K562 (cell line): ENCODE measurements at regions not wholly inside any gene's neighbourhood (a gene's known extent, or its start where the extent isn't known, plus 50 kb on each side); places are given as distances from the start of the nearest gene placed in this dataset.

Experiments
- ATAC-seq: fragments of 200-7000 bp; cut with Tn5 transposase; 3 replicates; pipeline ENCODE4 v1.9.1; 2020; ENCODE audit warnings: moderate library complexity
- BruUV-seq: library from RNA; stranded (reverse); fragments of 400-500 nt; replicated peaks from 2 replicates; lab custom pipeline; 2021; lab: Mats Ljungman, UMichigan
- CTCF ChIA-PET: fragments of 300-600 bp; formaldehyde crosslinking; extraction: SDS; loops from one replicate; lab custom pipeline; 2021; ENCODE audit warnings: low intra/inter-chr PET ratio; lab: Yijun Ruan, JAX
- POLR2A ChIA-PET: fragments of 300-600, 350-650 bp; sonication (Branson Sonifier 250); formaldehyde crosslinking; extraction: SDS; loops from one replicate; lab custom pipeline; 2021; ENCODE audit warnings: antibody characterized with exemption, inconsistent platforms; lab: Yijun Ruan, JAX
- DNase-seq, 4 experiments: peaks; one replicate each; pipeline versions ENCODE4 v3.0.0 to v3.0.0-alpha.2; 2011 to 2018; ENCODE audit warnings: low spot score in 3 of 4, mixed read lengths in 3 of 4; ENCODE audit errors: extremely low read depth in 1 of 4
- FAIRE-seq: peaks from 2 replicates; lab custom pipeline; 2011; peaks lifted over from hg19 to GRCh38; lab: Jason Lieb, UNC
- H2AFZ ChIP-seq: 2 replicates; pipeline ENCODE4 v1.6.0; 2011; ENCODE audit warnings: low read depth, low read length, control low read depth, inconsistent platforms
- H3K27ac ChIP-seq: fragments of 200-600 bp; 3 replicates; pipeline ENCODE4 v1.8.0; 2011; ENCODE audit warnings: low read depth, mild to moderate bottlenecking, control low read depth, inconsistent platforms, low read length, moderate library complexity, mixed read lengths; ENCODE audit errors: extremely low read depth
- H3K27me3 ChIP-seq, 2 experiments: fragments of 300-600 bp in 1 of 2; 2 replicates in 1 of 2; 3 replicates in 1 of 2; pipeline versions ENCODE4 v1.6.0 to v1.8.0; 2011; ENCODE audit warnings: inconsistent platforms in 2 of 2, low read length in 2 of 2, mild to moderate bottlenecking in 1 of 2, mixed read lengths in 1 of 2, moderate library complexity in 1 of 2; ENCODE audit not compliant: control insufficient read depth in 2 of 2, insufficient read depth in 2 of 2
- H3K36me3 ChIP-seq: fragments of 300-600 bp; 3 replicates; pipeline ENCODE4 v1.8.0; 2011; ENCODE audit warnings: mild to moderate bottlenecking, low read length, inconsistent platforms; ENCODE audit not compliant: control insufficient read depth, insufficient read depth
- H3K4me1 ChIP-seq, 2 experiments: fragments of 200-600 bp in 1 of 2; replicated peaks in 1 of 2; 2 replicates in 1 of 2; 3 replicates in 1 of 2; pipeline versions ENCODE4 v1.5.1 to v1.8.0; 2011; ENCODE audit warnings: inconsistent platforms in 2 of 2, low read length in 2 of 2, mild to moderate bottlenecking in 1 of 2, mixed read lengths in 1 of 2, moderate library complexity in 1 of 2; ENCODE audit not compliant: control insufficient read depth in 2 of 2, insufficient read depth in 2 of 2
- H3K4me2 ChIP-seq: 2 replicates; pipeline ENCODE4 v1.6.1; 2011; ENCODE audit warnings: low read length, control low read depth, inconsistent platforms, mixed read lengths; ENCODE audit not compliant: insufficient read depth
- H3K4me3 ChIP-seq: fragments of 200-600 bp; sonication (generic), shearing (Covaris generic); 2 replicates; pipeline ENCODE4 v1.5.1; 2016; ENCODE audit warnings: control low read depth, inconsistent platforms
- H3K79me2 ChIP-seq: fragments of 200-600 bp; 3 replicates; pipeline ENCODE4 v1.8.0; 2011; ENCODE audit warnings: low read length, inconsistent platforms; ENCODE audit not compliant: control insufficient read depth, insufficient read depth
- H3K9ac ChIP-seq, 2 experiments: 2 replicates each; pipeline versions ENCODE4 v1.6.0 to v1.6.1; 2011; ENCODE audit warnings: low read depth in 2 of 2, low read length in 2 of 2, control low read depth in 1 of 2, inconsistent platforms in 1 of 2, mild to moderate bottlenecking in 1 of 2, mixed read lengths in 1 of 2; ENCODE audit not compliant: insufficient read depth in 1 of 2
- H3K9me1 ChIP-seq: one replicate; pipeline ENCODE4 v1.6.0; 2011; ENCODE audit warnings: inconsistent platforms, mild to moderate bottlenecking, low read length, moderate library complexity; ENCODE audit not compliant: control insufficient read depth, insufficient read depth
- H3K9me3 ChIP-seq: replicated peaks from 2 replicates; pipeline ENCODE4 v1.5.1; 2011; ENCODE audit warnings: low read depth, low read length, inconsistent platforms; ENCODE audit not compliant: control insufficient read depth, insufficient read depth
- H4K20me1 ChIP-seq: replicated peaks from 2 replicates; pipeline ENCODE4 v1.6.1; 2011; ENCODE audit warnings: low read length, inconsistent platforms, mixed read lengths; ENCODE audit not compliant: control insufficient read depth, insufficient read depth
- CBX5 ChIP-seq: IDR thresholded peaks from 2 replicates; pipeline ENCODE4 v1.6.1; 2014; ENCODE audit warnings: low read depth, borderline replicate concordance
- ELF1 ChIP-seq: fragments of 200-800 bp; sonication (Bioruptor generic); IDR thresholded peaks from 2 replicates; pipeline ENCODE4 v1.6.1; 2016; ENCODE audit warnings: missing genetic modification characterization, missing compliant biosample characterization
- ESRRB ChIP-seq: fragments of 250-450 bp; sonication (Bioruptor Pico); IDR thresholded peaks from 2 replicates; pipeline ENCODE4 v1.5.0; 2020; ENCODE audit warnings: mild to moderate bottlenecking, moderate library complexity, borderline replicate concordance
- MCM7 ChIP-seq, 2 experiments: fragments of 450-650 bp; IDR thresholded peaks; 2 replicates each; pipeline ENCODE4 v1.6.1; 2016 to 2018
- MTA2 ChIP-seq: fragments of 450-650 bp; IDR thresholded peaks from 2 replicates; pipeline ENCODE4 v1.6.1; 2016; ENCODE audit warnings: low read depth
- PPARD ChIP-seq: fragments of 250-450 bp; sonication (Bioruptor Pico); IDR thresholded peaks from 2 replicates; pipeline ENCODE4 v1.8.0; 2022; ENCODE audit warnings: inconsistent platforms, mild to moderate bottlenecking, moderate library complexity
- RNF2 ChIP-seq: sonication (generic); IDR thresholded peaks from 2 replicates; pipeline ENCODE4 v1.6.1; 2016
- THRAP3 ChIP-seq: fragments of 450-650 bp; IDR thresholded peaks from 2 replicates; pipeline ENCODE4 v1.6.1; 2016; ENCODE audit warnings: mild to moderate bottlenecking, inconsistent platforms, borderline replicate concordance
- ZNF24 ChIP-seq: fragments of 450-650 bp; IDR thresholded peaks from 2 replicates; pipeline ENCODE4 v1.6.1; 2016
- ZNF436 ChIP-seq: fragments of 250-450, 450-650 bp; sonication (Bioruptor Pico); formaldehyde crosslinking; IDR thresholded peaks from 2 replicates; pipeline ENCODE4 v1.7.0; 2020; ENCODE audit warnings: mild to moderate bottlenecking
- ZNF583 ChIP-seq: fragments of 250-450 bp; sonication (Bioruptor Pico); IDR thresholded peaks from 2 replicates; pipeline ENCODE4 v1.4.0; 2020
- whole genome bisulfite sequencing: fragments of 100-300 bp; shearing (Covaris generic); methylation state at CpG from one replicate; pipeline ENCODE4 v1.1.6; 2016; ENCODE audit warnings: low coverage, mixed read lengths; ENCODE audit not compliant: insufficient coverage; ENCODE audit errors: missing lambda C conversion rate; 5-methylcytosine and 5-hydroxymethylcytosine counted together
- in situ Hi-C: fragments of 300-500 bp; cut with MboI; formaldehyde crosslinking; loops from 4 replicates; pipeline ENCODE4 v1.15.0; 2018; ENCODE audit warnings: inconsistent platforms, mixed read lengths
- intact Hi-C: fragments of 100-400 bp; cut with micrococcal nuclease; formaldehyde crosslinking; loops from 2 replicates; pipeline ENCODE4 v1.14.2; 2022
- TF ChIP-seq, protein P1 (sequence below): fragments of 250-450 bp; sonication (Bioruptor Pico); IDR thresholded peaks from 2 replicates; pipeline ENCODE4 v1.5.0; 2021; ENCODE audit warnings: mild to moderate bottlenecking, borderline replicate concordance
- TF ChIP-seq, protein P2 (sequence below): fragments of 450-650 bp; formaldehyde crosslinking; IDR thresholded peaks from 2 replicates; pipeline ENCODE4 v1.4.0; 2020; ENCODE audit warnings: mild to moderate bottlenecking, mixed read lengths

DNA sequence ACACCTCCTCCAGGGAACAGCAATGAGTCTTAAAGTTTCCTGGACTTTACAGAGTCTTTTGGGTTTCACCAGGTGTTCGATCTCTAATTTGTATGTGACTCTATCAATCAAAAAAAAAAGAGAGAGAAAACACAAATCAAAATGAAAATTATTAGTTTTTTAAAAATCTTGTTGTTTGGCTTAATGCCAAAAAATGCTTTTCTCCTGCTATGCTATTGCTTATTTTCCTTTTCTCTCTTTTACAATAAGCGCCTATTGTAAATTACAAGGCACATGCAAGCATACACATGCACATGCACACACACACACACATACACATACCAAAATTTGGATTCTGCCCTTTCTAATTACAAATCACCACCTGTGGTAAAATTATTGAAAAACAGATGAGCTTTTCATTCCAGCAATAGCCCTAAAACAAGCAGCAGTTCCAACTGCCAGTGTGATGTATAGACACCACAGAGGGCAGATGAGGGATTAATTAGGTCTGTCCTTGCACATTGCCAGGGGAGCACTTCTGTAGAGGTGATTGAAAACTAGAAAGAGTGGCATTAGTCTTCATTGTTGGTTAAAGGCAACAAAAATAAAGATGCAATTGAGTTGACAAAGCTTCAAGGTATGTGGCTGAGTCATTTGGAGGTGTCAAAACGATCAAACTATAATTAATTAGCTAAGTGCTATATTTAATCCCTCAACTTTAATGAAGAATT lies 631.7 kb downstream of the TFAP2B start (continued):
- TF ChIP-seq RNF2 (no peak), PPARD (CRISPR knock-in tag) (no peak)

DNA sequence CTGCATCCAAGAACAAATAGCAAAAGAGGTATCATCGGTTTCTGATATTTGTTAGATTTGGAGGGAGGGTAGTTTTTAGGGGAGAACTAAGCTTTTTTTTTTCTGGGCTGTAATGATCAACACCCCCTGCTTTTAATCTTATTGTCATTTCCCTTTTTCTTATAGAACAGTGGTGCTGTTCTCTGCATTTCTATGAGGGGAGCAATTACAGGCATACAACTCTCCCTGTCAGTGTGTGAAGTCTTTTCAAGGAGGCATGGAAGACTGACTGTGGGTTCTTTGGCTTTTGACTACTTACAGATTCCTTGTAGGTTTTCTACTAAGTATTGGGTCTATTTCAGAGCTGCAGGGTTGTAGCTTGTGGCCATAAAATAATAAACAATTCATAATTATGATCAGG lies 632.3 kb downstream of the TFAP2B start:
- BruUV-seq = no TSS peak
- intact Hi-C loops (no loop called here), in situ Hi-C loops (no loop called here)
- ATAC-seq (no peak), FAIRE-seq (no peak), DNase-seq (no peak)
- Histone ChIP-seq H2AFZ (no peak overlapping the region), H3K79me2 (no peaks in the 10 kb centered on the region), H3K4me2 (no peak overlapping the region), H3K27me3 (peaks cover 0 to 2% of the 10 kb centered on the region in 2 experiments; a peak in 2 of 5 replicates), H3K4me3 (no peak overlapping the region), H3K36me3 (no peaks in the 10 kb centered on the region), H3K9me1 (no peaks in the 10 kb centered on the region), H3K9me3 (no peaks in the 10 kb centered on the region), H4K20me1 (no peaks in the 10 kb centered on the region), H3K9ac (no peak overlapping the region), H3K27ac (no peak overlapping the region), H3K4me1 (no peaks in the 10 kb centered on the region)
- WGBS = 0% methylated on average over 1 of the region's 1 CpG
- ChIA-PET CTCF (no interaction called here), POLR2A (interaction anchor here (0.6 kb wide), 1 partner anchor 136 kb away, joined by 3 read pairs; no protein-coding TSS in a partner anchor)
- no peak for TF ChIP-seq THRAP3
- no peak for TF ChIP-seq MCM7 (IDR thresholded peaks at IDR 0.05)
- TF ChIP-seq ZNF436 (CRISPR knock-in tag) = no peak
- TF ChIP-seq, protein P1, sequence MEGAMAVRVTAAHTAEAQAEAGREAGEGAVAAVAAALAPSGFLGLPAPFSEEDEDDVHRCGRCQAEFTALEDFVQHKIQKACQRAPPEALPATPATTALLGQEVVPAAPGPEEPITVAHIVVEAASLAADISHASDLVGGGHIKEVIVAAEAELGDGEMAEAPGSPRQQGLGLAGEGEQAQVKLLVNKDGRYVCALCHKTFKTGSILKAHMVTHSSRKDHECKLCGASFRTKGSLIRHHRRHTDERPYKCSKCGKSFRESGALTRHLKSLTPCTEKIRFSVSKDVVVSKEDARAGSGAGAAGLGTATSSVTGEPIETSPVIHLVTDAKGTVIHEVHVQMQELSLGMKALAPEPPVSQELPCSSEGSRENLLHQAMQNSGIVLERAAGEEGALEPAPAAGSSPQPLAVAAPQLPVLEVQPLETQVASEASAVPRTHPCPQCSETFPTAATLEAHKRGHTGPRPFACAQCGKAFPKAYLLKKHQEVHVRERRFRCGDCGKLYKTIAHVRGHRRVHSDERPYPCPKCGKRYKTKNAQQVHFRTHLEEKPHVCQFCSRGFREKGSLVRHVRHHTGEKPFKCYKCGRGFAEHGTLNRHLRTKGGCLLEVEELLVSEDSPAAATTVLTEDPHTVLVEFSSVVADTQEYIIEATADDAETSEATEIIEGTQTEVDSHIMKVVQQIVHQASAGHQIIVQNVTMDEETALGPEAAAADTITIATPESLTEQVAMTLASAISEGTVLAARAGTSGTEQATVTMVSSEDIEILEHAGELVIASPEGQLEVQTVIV (CRISPR knock-in tag) = no peak
- TF ChIP-seq, protein P2, sequence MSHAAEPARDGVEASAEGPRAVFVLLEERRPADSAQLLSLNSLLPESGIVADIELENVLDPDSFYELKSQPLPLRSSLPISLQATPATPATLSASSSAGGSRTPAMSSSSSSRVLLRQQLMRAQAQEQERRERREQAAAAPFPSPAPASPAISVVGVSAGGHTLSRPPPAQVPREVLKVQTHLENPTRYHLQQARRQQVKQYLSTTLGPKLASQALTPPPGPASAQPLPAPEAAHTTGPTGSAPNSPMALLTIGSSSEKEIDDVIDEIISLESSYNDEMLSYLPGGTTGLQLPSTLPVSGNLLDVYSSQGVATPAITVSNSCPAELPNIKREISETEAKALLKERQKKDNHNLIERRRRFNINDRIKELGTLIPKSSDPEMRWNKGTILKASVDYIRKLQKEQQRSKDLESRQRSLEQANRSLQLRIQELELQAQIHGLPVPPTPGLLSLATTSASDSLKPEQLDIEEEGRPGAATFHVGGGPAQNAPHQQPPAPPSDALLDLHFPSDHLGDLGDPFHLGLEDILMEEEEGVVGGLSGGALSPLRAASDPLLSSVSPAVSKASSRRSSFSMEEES (CRISPR knock-in tag) = no peak
- no peak for TF ChIP-seq CBX5
- no peak for TF ChIP-seq ZNF583 (CRISPR knock-in tag)
- no peak for TF ChIP-seq ELF1 (tag)
- no peak for TF ChIP-seq ESRRB (CRISPR knock-in tag)
- no peak for TF ChIP-seq MTA2
- TF ChIP-seq ZNF24 = no peak
